C4-2B (cell line): ENCODE measurements at regions not wholly inside any gene's neighbourhood (a gene's known extent, or its start where the extent isn't known, plus 50 kb on each side); places are given as distances from the start of the nearest gene placed in this dataset.

Source experiments
- CTCF ChIP-seq: fragments of 450-650 bp; conservative IDR thresholded peaks from 2 replicates; pipeline ENCODE4 v1.5.1; 2017; ENCODE audit warnings: mild to moderate bottlenecking
- ZFX ChIP-seq: fragments of 450-650 bp; IDR thresholded peaks from 2 replicates; pipeline ENCODE4 v1.6.1; 2017

- TF ChIP-seq CTCF (no peak), ZFX (no peak)
Measured at GRCh38 chr11:33622806-33623205, 77.8 kb downstream of the C11orf91 start.
